ENCODE measurements at regions not wholly inside any gene's neighbourhood (a gene's known extent, or its start where the extent isn't known, plus 50 kb on each side); places are given as distances from the start of the nearest gene placed in this dataset.
A peak's percentile ranks its signal among the peaks of the same experiment; 100 is the strongest.

- intact Hi-C loops (cut with DNase I) = no loop called here
- no peak for DNase-seq
- Histone ChIP-seq H3K4me3 (no peak overlapping the region), H3K4me1 (no peaks in the 10 kb centered on the region), H3K36me3 (no peaks in the 10 kb centered on the region), H3K9me3 (no peaks in the 10 kb centered on the region), H3K27ac (no peak overlapping the region), H3K27me3 (no peaks in the 10 kb centered on the region)
- ATAC-seq = no peak
- TF ChIP-seq, protein P1, sequence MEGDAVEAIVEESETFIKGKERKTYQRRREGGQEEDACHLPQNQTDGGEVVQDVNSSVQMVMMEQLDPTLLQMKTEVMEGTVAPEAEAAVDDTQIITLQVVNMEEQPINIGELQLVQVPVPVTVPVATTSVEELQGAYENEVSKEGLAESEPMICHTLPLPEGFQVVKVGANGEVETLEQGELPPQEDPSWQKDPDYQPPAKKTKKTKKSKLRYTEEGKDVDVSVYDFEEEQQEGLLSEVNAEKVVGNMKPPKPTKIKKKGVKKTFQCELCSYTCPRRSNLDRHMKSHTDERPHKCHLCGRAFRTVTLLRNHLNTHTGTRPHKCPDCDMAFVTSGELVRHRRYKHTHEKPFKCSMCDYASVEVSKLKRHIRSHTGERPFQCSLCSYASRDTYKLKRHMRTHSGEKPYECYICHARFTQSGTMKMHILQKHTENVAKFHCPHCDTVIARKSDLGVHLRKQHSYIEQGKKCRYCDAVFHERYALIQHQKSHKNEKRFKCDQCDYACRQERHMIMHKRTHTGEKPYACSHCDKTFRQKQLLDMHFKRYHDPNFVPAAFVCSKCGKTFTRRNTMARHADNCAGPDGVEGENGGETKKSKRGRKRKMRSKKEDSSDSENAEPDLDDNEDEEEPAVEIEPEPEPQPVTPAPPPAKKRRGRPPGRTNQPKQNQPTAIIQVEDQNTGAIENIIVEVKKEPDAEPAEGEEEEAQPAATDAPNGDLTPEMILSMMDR (IDR thresholded peaks at IDR 0.05) = no peak
Measured at GRCh38 chr15:47975427-47975826, 145.4 kb upstream of the SLC24A5 start.

GRCh38 chr15:47983533-47983932 lies 137.3 kb upstream of the SLC24A5 start:
- Histone ChIP-seq H3K27ac (no peak overlapping the region), H3K27me3 (no peaks in the 10 kb centered on the region), H3K4me1 (peaks cover 0 to 3% of the 10 kb centered on the region in 2 donors), H3K9me3 (no peaks in the 10 kb centered on the region), H3K4me3 (no peak overlapping the region), H3K36me3 (no peaks in the 10 kb centered on the region)
- intact Hi-C loops (cut with DNase I) = loop anchor here in 1 of 2 donors (10.0 kb wide), 1 partner anchor 509 kb away; no protein-coding TSS in a partner anchor
- no peak for ATAC-seq
- TF ChIP-seq, protein P1 (IDR thresholded peaks at IDR 0.05) = no peak
- DNase-seq = no peak

DNA sequence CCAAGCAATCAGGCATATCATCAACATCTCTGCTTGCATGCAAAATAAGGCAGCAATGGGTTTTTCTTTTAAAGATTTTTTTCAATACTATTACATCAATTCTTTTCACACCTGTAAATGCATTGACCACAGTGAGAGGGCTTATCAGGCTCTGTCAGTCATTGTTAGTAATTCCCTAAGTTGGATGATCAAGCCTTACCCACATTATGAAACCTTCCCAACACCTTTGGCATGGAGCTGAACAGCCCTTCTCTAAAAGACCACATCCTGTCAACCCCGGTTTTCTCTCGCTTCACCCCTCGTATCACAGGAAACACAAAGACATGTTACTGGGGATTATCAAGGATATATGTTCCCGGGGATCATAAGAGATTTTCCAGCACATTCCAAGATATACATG lies 135.2 kb upstream of the SLC24A5 start:
- ATAC-seq (no peak), DNase-seq (no peak)
- Histone ChIP-seq H3K27ac (no peak overlapping the region), H3K4me3 (no peak overlapping the region), H3K27me3 (no peaks in the 10 kb centered on the region), H3K36me3 (no peaks in the 10 kb centered on the region), H3K4me1 (peaks cover 0 to 3% of the 10 kb centered on the region in 2 donors), H3K9me3 (no peaks in the 10 kb centered on the region)
- TF ChIP-seq, protein P1 (IDR thresholded peaks at IDR 0.05) = no peak
- intact Hi-C loops (cut with DNase I) = loop anchor here in 1 of 2 donors (5.0 to 10.0 kb wide), 2 partner anchors 511 to 788 kb away; no protein-coding TSS in a partner anchor

GRCh38 chr15:47987461-47987860 lies 133.3 kb upstream of the SLC24A5 start:
- Histone ChIP-seq H3K4me3 (no peak overlapping the region), H3K27ac (no peak overlapping the region), H3K36me3 (no peaks in the 10 kb centered on the region), H3K4me1 (peaks cover 0 to 3% of the 10 kb centered on the region in 2 donors), H3K27me3 (no peaks in the 10 kb centered on the region), H3K9me3 (no peaks in the 10 kb centered on the region)
- TF ChIP-seq, protein P1 (IDR thresholded peaks at IDR 0.05) = no peak
- intact Hi-C loops (cut with DNase I) = loop anchor here in 1 of 2 donors (5.0 to 10.0 kb wide), 2 partner anchors 513 to 790 kb away; no protein-coding TSS in a partner anchor
- ATAC-seq (no peak), DNase-seq (no peak)

DNA sequence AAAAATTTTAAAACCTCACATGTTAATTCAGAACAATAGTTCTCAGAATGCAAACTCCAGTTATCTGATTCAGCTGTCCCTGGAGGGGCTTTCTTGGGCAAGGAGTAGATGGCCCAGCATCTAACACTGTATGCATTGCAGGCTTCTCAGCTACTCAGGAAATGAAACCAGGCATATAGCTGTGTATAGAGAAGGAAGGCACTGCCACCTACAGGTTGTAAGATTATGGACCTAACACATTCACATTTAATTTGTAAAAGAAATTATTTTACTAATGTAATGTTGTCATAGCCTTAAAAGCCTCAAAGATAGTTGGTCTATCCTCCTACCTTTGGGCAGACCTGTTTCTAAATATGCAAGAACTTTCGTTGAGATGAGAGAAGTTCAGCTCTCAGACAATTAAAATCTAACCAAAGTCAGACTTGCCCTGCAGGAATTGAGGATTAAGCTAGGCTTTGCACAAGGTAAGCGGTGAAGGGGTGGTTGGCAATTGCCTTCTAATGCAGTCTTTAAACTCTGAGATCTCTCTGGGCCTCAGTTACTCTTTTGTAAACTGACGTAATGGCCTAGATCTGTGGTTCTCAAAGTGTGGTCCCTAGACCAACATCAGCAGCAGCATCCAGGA lies 132.8 kb upstream of the SLC24A5 start:
- TF ChIP-seq, protein P1 (IDR thresholded peaks at IDR 0.05) = peak; percentile 40 to 69
- Histone ChIP-seq H3K36me3 (no peaks in the 10 kb centered on the region), H3K9me3 (no peaks in the 10 kb centered on the region), H3K4me1 (peaks cover 0 to 3% of the 10 kb centered on the region in 2 donors), H3K4me3 (no peak overlapping the region), H3K27ac (no peak overlapping the region), H3K27me3 (no peaks in the 10 kb centered on the region)
- intact Hi-C loops (cut with DNase I) = loop anchor here in 1 of 2 donors (5.0 to 10.0 kb wide), 2 partner anchors 513 to 791 kb away; no protein-coding TSS in a partner anchor
- DNase-seq = peak in 2 of 4 donors; percentile 51 to 74
- peak; percentile 97 for ATAC-seq
